DOHH2 (cell line): ENCODE measurements at regions not wholly inside any gene's neighbourhood (a gene's known extent, or its start where the extent isn't known, plus 50 kb on each side); places are given as distances from the start of the nearest gene placed in this dataset.

Experiments used
- EZH2phosphoT487 ChIP-seq: fragments of 200-600 bp; sonication (generic); IDR thresholded peaks from 2 replicates; pipeline ENCODE4 v1.6.1; 2017; ENCODE audit warnings: borderline replicate concordance, mild to moderate bottlenecking, antibody characterized with exemption, low read length, moderate library complexity, mixed read lengths
- TF ChIP-seq, protein P1 (sequence below): fragments of 200-600 bp; sonication (generic); IDR thresholded peaks from one replicate; pipeline ENCODE4 v1.5.1; 2014; ENCODE audit warnings: antibody characterized with exemption, mild to moderate bottlenecking, low read depth, low read length; ENCODE audit not compliant: poor library complexity, severe bottlenecking

DNA sequence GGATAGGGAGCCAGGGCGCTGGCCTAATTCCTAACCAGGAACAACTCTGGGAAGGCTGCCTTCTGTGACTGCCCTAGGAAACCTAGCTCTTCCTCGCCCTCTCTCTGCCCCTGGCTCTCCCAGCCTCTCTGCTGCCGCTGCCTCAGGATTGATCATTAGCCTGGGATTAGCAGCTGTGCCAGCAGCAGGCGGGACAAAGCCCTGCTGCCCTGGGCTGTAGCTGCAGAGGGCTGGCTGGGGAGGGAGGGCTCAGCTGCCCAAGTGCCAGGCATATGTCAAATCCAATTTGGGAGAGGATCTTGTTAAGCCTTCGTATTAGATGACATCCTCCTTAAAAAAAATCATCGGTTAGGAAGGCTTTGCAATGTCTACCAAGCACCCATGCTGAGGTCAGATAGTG lies 144.8 kb upstream of the CCL2 start:
- TF ChIP-seq EZH2phosphoT487: no peak
- TF ChIP-seq, protein P1, sequence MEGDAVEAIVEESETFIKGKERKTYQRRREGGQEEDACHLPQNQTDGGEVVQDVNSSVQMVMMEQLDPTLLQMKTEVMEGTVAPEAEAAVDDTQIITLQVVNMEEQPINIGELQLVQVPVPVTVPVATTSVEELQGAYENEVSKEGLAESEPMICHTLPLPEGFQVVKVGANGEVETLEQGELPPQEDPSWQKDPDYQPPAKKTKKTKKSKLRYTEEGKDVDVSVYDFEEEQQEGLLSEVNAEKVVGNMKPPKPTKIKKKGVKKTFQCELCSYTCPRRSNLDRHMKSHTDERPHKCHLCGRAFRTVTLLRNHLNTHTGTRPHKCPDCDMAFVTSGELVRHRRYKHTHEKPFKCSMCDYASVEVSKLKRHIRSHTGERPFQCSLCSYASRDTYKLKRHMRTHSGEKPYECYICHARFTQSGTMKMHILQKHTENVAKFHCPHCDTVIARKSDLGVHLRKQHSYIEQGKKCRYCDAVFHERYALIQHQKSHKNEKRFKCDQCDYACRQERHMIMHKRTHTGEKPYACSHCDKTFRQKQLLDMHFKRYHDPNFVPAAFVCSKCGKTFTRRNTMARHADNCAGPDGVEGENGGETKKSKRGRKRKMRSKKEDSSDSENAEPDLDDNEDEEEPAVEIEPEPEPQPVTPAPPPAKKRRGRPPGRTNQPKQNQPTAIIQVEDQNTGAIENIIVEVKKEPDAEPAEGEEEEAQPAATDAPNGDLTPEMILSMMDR: no peak
